Colonic mucosa (tissue), 4 donors: ENCODE measurements at regions not wholly inside any gene's neighbourhood (a gene's known extent, or its start where the extent isn't known, plus 50 kb on each side); places are given as distances from the start of the nearest gene placed in this dataset.

Experiments
- DNase-seq: peaks from one replicate; pipeline ENCODE4 v3.0.0-alpha.2; 2020
- H3K27ac ChIP-seq: fragments of 200-600 bp; one replicate; pipeline ENCODE4 v1.8.0; 2021
- H3K27me3 ChIP-seq: fragments of 200-600 bp; one replicate; pipeline ENCODE4 v1.8.0; 2021
- H3K36me3 ChIP-seq: fragments of 200-600 bp; one replicate; pipeline ENCODE4 v1.8.0; 2021
- H3K4me1 ChIP-seq: fragments of 200-600 bp; one replicate; pipeline ENCODE4 v1.8.0; 2021; ENCODE audit warnings: mild to moderate bottlenecking
- H3K4me3 ChIP-seq: fragments of 200-600 bp; one replicate; pipeline ENCODE4 v1.8.0; 2021
- H3K9ac ChIP-seq, 2 donors: one replicate each; pipeline ENCODE4 v1.7.0; 2013; ENCODE audit warnings: control low read depth in 2 of 2, low read depth in 2 of 2, low read length in 2 of 2
- H3K9me3 ChIP-seq: fragments of 200-600 bp; one replicate; pipeline ENCODE4 v1.8.0; 2021
- intact Hi-C: fragments of 100-400 bp; cut with DNase I; formaldehyde crosslinking; loops from one replicate; pipeline ENCODE4 v1.14.1; 2022
- TF ChIP-seq, protein P1 (sequence below): fragments of 200-600 bp; IDR thresholded peaks from one replicate; pipeline ENCODE4 v1.8.0; 2022; ENCODE audit warnings: antibody characterized with exemption, mild to moderate bottlenecking
- donor health status: healthy.
- donor health status: DM: no; HTN: no; CAD: no.
- donor health status: DM: no; HTN: no; CAD: no.

DNA sequence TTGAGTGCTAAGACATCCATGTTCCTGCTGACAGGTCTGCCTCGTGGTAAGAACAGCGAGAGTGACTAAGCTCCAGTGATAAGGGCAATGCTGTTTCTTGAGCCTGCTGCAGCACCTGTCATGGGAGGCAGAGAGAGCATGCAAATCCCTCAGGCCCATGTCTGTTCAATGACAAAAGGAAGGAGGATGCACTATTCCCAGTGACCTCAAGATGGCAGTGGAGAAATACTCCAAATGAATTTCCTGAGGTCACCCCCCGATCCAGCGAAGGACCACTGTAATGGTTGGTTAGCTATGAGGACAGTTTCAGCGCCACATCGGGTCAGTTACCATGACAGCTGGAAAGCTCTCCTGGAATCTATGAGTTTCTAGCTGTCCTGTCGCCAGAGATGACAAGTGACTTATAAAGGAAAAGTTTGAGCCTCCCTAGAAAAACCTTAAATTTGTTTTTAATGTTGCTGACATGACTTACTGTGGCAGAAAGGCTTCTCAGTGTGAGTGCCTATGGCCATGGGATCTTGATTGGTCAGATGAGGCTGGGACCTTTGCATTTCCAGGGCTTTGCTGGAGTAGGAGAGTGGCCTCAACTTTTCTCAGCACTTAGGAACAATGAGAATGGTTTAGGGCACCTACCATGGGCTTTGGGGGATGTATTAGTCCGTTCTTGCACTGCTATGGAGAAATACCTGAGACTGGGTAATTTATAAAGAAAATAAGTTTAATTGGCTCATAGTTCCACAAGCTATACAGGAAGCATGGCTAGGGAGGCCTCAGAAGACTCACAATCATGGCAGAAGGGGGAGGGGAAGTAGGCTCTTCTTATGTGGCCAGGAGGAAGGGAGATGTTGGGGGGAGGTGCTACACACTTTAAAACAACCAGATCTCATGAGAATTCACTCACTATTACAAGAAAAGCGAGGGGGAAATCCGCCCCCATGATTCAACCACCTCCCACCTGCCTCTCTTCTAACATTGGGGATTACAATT, 88.0 kb upstream of the TMEM260 start:
- H3K27ac ChIP-seq, result no peak overlapping the region
- no peaks in the 10 kb centered on the region for H3K9me3 ChIP-seq
- no peak overlapping the region for H3K4me3 ChIP-seq
- H3K4me1 ChIP-seq, result no peaks in the 10 kb centered on the region
- TF ChIP-seq, protein P1, sequence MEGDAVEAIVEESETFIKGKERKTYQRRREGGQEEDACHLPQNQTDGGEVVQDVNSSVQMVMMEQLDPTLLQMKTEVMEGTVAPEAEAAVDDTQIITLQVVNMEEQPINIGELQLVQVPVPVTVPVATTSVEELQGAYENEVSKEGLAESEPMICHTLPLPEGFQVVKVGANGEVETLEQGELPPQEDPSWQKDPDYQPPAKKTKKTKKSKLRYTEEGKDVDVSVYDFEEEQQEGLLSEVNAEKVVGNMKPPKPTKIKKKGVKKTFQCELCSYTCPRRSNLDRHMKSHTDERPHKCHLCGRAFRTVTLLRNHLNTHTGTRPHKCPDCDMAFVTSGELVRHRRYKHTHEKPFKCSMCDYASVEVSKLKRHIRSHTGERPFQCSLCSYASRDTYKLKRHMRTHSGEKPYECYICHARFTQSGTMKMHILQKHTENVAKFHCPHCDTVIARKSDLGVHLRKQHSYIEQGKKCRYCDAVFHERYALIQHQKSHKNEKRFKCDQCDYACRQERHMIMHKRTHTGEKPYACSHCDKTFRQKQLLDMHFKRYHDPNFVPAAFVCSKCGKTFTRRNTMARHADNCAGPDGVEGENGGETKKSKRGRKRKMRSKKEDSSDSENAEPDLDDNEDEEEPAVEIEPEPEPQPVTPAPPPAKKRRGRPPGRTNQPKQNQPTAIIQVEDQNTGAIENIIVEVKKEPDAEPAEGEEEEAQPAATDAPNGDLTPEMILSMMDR, result peak; percentile 62
- H3K36me3 ChIP-seq, result no peaks in the 10 kb centered on the region
- H3K9ac ChIP-seq, result no peak overlapping the region
- no peaks in the 10 kb centered on the region for H3K27me3 ChIP-seq
- intact Hi-C loops, result loop anchor here (5.0 kb wide), 1 partner anchor 826 kb away; no protein-coding TSS in a partner anchor
- DNase-seq, result peak; percentile 48

DNA sequence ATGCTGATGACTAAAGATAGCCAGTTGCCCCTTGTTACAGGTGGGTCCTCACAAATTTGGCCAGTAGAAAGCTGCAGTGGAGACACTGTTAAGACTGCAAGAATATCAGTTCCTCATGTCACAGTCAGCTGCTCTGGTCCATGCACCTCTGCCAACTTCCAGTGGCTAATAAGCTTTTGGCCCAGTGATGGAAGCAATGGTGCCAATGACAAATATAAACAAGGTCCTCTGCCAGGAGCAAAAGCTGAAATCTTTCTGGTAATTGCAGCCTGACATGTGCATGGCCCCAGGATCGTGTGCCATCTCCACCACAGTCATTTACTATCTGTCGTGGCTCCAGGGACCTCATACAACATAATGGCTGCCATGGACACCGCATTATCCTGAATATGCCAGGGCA, 85.4 kb upstream of the TMEM260 start:
- TF ChIP-seq, protein P1, result no peak
- H3K4me3 ChIP-seq, result no peak overlapping the region
- H3K9ac ChIP-seq, result no peak overlapping the region
- H3K27ac ChIP-seq, result no peak overlapping the region
- no peaks in the 10 kb centered on the region for H3K9me3 ChIP-seq
- H3K4me1 ChIP-seq, result no peaks in the 10 kb centered on the region
- no peaks in the 10 kb centered on the region for H3K27me3 ChIP-seq
- DNase-seq, result no peak
- intact Hi-C loops, result loop anchor here (5.0 kb wide), 1 partner anchor 823 kb away; no protein-coding TSS in a partner anchor
- H3K36me3 ChIP-seq, result no peaks in the 10 kb centered on the region

DNA sequence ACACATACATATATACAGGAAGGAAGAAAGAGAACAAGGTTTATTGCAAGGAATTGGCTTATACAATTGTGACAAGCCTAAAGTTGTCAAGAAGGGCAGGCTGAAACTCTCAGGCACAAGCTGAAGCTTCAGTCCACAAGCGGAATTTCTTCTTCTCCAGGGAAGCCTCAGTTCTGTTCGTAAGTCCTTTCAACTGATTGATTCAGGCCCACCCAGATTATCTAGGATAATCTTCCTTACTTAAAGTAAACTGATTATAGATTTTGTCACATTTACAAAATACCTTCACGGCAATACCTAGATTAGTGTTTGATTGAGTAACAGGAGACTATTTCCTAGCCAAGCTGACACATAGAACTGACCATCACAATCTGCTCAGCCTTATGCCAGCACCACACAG, 81.5 kb upstream of the TMEM260 start:
- Histone ChIP-seq H3K4me3 (no peak overlapping the region), H3K27me3 (no peaks in the 10 kb centered on the region), H3K9ac (no peak overlapping the region), H3K9me3 (no peaks in the 10 kb centered on the region), H3K36me3 (no peaks in the 10 kb centered on the region), H3K4me1 (no peaks in the 10 kb centered on the region), H3K27ac (no peak overlapping the region)
- no peak for DNase-seq
- intact Hi-C loops, result no loop called here
- TF ChIP-seq, protein P1, result no peak

DNA sequence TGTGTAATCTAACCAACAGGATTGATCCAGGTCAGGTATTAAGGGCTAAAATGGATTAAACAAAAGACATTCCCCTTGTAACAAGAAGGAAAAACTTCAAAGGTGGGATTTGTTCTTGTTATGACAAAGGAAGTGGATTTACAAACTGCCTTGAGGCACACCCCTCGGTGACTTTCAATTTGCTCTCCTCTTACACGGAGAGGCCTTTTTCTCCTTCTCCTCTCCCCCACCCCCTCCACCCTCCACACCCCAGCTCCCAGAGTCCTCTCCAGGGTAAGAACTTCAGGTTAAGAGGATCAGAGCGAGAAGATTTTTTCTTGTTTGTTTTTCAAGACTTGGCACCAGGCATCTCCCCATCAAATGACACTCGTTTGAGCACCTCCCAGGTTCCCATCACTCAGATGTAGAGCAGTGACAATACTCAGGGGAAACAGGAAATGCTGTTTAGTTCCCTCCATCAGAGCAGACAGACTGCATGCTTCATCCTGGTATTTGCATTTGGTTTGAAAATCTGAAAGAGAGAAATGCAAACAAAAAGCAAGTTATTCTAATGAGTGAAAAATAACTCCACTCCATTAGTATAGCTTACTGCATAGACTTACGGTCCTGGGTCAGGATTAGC, 77.6 kb upstream of the TMEM260 start:
- Histone ChIP-seq H3K27ac (no peak overlapping the region), H3K4me3 (no peak overlapping the region), H3K36me3 (no peaks in the 10 kb centered on the region), H3K9ac (no peak overlapping the region), H3K9me3 (no peaks in the 10 kb centered on the region), H3K4me1 (no peaks in the 10 kb centered on the region), H3K27me3 (no peaks in the 10 kb centered on the region)
- intact Hi-C loops, result no loop called here
- DNase-seq, result no peak
- TF ChIP-seq, protein P1, result no peak

DNA sequence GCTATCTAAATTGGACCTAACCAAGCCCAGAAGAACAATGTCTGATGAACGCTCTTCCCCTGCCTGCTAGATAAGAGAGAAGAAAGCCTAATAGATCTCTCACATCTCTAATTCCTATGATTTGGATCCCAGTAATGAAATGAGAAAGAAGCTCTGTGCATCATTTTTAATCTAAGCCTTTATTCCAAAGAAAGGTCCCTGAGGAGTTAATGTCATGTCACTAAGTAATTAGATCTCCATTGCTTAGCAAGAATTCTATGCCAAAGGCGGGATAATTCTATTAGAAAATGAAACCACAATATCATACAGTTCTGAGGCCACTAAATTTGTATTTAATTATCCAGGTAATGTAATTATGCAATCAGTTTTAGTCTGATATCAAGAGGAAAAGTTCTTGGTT, 74.2 kb upstream of the TMEM260 start:
- DNase-seq, result no peak
- Histone ChIP-seq H3K27ac (no peak overlapping the region), H3K4me1 (no peaks in the 10 kb centered on the region), H3K36me3 (no peaks in the 10 kb centered on the region), H3K9ac (no peak overlapping the region), H3K27me3 (no peaks in the 10 kb centered on the region), H3K4me3 (no peak overlapping the region), H3K9me3 (no peaks in the 10 kb centered on the region)
- intact Hi-C loops, result no loop called here
- TF ChIP-seq, protein P1, result no peak
